Bronchial epithelial cell (primary cell): ENCODE measurements at regions not wholly inside any gene's neighbourhood (a gene's known extent, or its start where the extent isn't known, plus 50 kb on each side); places are given as distances from the start of the nearest gene placed in this dataset.

Experiments
- DNase-seq: peaks from one replicate; pipeline ENCODE4 v3.0.0-alpha.2; 2010; ENCODE audit warnings: low read depth
- FAIRE-seq: peaks from 2 replicates; lab custom pipeline; 2011; peaks lifted over from hg19 to GRCh38; lab: Jason Lieb, UNC
- H3K27me3 ChIP-seq: 2 replicates; pipeline ENCODE4 v1.5.1; 2011; ENCODE audit warnings: low read length; ENCODE audit not compliant: control insufficient read depth, insufficient read depth
- H3K36me3 ChIP-seq: 2 replicates; pipeline ENCODE4 v1.5.1; 2011; ENCODE audit warnings: low read length; ENCODE audit not compliant: control insufficient read depth, insufficient read depth
- H3K4me3 ChIP-seq: 2 replicates; pipeline ENCODE4 v1.5.1; 2011; ENCODE audit warnings: mild to moderate bottlenecking, low read depth, low read length, control low read depth
- TF ChIP-seq, protein P1 (sequence below): IDR thresholded peaks from 2 replicates; pipeline ENCODE4 v1.5.1; 2011; ENCODE audit warnings: mild to moderate bottlenecking, moderate library complexity, low read length, control low read depth, inconsistent platforms; ENCODE audit not compliant: insufficient read depth, severe bottlenecking

DNA sequence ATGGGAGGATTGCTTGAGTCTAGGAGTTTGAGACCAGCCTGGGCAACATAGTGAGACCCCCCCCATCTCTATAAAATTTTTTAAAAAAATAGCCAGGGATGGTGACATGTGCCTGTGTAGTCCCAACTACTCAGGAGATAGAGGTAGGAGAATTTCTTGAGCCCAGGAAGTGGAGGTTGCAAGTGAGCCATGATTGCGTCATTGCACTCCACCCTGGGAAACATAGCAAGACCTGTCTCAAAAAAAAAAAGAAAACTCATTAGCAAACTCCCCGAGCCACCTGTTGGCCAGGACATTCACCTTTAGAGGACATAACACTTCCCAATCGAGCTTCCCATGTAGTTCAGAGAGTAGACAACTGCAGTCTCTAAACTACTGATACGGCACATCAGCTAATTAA is 274.2 kb downstream of the ABCC12 start:
- no peaks in the 10 kb centered on the region for H3K27me3 ChIP-seq
- DNase-seq (peak; percentile 55), FAIRE-seq (no peak)
- H3K4me3 ChIP-seq, result no peak overlapping the region
- H3K36me3 ChIP-seq, result no peaks in the 10 kb centered on the region
- TF ChIP-seq, protein P1, sequence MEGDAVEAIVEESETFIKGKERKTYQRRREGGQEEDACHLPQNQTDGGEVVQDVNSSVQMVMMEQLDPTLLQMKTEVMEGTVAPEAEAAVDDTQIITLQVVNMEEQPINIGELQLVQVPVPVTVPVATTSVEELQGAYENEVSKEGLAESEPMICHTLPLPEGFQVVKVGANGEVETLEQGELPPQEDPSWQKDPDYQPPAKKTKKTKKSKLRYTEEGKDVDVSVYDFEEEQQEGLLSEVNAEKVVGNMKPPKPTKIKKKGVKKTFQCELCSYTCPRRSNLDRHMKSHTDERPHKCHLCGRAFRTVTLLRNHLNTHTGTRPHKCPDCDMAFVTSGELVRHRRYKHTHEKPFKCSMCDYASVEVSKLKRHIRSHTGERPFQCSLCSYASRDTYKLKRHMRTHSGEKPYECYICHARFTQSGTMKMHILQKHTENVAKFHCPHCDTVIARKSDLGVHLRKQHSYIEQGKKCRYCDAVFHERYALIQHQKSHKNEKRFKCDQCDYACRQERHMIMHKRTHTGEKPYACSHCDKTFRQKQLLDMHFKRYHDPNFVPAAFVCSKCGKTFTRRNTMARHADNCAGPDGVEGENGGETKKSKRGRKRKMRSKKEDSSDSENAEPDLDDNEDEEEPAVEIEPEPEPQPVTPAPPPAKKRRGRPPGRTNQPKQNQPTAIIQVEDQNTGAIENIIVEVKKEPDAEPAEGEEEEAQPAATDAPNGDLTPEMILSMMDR, result no peak

DNA sequence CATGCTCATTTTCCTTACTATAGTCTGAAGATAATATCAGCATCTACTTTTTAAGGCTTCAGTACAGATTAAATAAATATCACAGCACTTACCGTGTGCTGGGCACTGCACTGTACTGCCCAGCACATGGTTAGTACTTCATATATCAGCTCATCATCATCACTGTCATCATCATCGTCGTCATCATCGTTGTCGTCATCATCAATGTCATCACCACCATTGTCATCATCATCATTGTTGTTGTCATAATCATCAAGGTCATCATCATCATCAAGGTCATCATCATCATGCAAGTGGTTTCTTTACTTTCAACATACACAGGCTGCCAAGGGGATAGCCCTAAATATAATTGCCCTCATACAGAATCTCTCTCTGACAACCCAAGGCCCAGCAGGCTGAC is 275.1 kb downstream of the ABCC12 start:
- no peaks in the 10 kb centered on the region for H3K36me3 ChIP-seq
- H3K27me3 ChIP-seq, result no peaks in the 10 kb centered on the region
- H3K4me3 ChIP-seq, result no peak overlapping the region
- DNase-seq (no peak), FAIRE-seq (no peak)
- TF ChIP-seq, protein P1, result no peak

DNA sequence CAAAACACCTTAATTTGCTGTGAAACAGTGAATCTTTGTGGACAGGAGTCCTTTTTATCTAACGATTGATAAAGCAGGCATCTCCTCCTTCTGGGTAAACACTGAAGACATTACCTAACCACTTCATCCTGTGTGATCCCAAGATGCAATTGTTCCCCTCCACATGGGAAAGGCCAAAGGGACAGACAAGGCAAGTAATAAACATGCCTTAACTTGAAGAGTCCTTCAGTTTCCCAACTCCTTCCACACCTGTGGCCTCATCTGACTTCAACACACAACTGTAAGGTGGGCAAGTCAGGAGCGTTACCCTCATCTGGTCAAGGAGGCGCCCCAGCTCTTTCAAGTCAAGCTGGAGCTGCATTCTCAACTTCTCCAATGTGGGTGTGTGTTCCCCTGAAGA is 278.6 kb downstream of the ABCC12 start:
- FAIRE-seq (peak; percentile 85), DNase-seq (peak; percentile 77)
- Histone ChIP-seq H3K27me3 (no peaks in the 10 kb centered on the region), H3K36me3 (no peaks in the 10 kb centered on the region), H3K4me3 (no peak overlapping the region)
- TF ChIP-seq, protein P1, result no peak

DNA sequence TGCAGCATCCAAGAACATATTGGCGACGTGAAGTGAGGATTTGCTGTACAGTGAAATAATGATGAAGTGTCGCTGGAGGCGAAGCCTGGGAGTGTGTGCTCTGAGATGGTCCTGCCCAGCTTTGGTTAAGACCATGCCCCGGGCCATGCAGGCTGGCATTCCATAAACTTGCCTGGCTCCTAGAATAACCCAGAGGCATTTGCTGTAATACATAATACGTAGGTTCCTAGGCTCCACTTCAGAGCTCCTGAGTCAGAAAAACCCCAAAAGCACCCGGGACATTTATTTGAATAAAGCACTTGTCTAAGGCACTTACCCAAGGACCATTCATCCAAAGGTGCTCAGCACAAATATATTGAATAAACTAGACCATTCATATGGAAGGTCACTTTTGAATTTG is 279.3 kb downstream of the ABCC12 start:
- TF ChIP-seq, protein P1, result no peak
- DNase-seq (no peak), FAIRE-seq (no peak)
- H3K36me3 ChIP-seq, result no peaks in the 10 kb centered on the region
- H3K27me3 ChIP-seq, result no peaks in the 10 kb centered on the region
- no peak overlapping the region for H3K4me3 ChIP-seq

DNA sequence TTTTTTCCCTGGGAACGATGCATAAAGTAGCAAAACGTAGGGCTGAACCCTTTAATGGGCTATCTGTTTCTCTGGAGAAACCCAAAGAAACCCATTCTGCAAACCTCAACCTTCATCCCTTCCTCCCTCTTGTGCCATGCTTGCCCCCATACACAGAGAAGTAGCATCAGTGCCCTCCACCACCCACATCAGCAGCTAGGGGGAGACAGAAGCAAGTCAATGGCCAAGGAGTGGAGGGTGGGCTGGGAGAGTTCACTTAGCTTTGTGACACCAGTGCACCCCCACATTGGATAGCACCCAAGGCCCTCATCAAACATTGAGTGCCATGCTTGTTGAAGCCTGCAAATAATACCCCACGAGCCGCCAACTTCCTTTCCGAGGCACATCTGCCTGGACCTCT is 282.4 kb downstream of the ABCC12 start:
- Histone ChIP-seq H3K4me3 (no peak overlapping the region), H3K36me3 (no peaks in the 10 kb centered on the region), H3K27me3 (no peaks in the 10 kb centered on the region)
- TF ChIP-seq, protein P1, result no peak
- no peak for DNase-seq
- FAIRE-seq, result no peak

DNA sequence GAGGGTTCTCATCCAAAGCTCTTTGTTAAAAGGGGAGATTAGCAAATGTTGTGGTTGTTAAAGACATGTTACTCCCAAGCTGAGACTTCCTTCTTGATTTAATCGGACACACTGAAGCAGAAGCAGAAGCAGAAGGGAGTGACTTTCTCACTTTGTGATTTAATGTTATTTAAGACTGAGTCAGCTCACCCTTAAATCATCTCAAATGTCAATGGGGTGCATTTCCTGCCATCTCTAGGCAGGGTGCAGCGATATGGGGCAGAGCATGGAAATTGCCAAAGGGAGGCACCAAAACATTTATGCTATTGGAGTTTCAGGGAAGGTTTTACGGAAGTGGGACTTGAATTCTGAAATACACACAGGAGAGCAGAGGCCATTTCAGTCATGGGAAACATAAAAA is 283.6 kb downstream of the ABCC12 start:
- FAIRE-seq (no peak), DNase-seq (peak; percentile 22)
- TF ChIP-seq, protein P1, result no peak
- H3K4me3 ChIP-seq, result no peak overlapping the region
- H3K36me3 ChIP-seq, result no peaks in the 10 kb centered on the region
- no peaks in the 10 kb centered on the region for H3K27me3 ChIP-seq
